Activated naive CD4-positive, alpha-beta T cell treated with anti-CD3 and anti-CD28 coated beads for 36 hours (primary cell): ENCODE measurements at regions not wholly inside any gene's neighbourhood (a gene's known extent, or its start where the extent isn't known, plus 50 kb on each side); places are given as distances from the start of the nearest gene placed in this dataset.
"Not testable (repeated sequence)": the region's sequence is repeated elsewhere in the genome, so short reads cannot be mapped to it uniquely, and the experiment has no call there.

Source experiments
- CTCF ChIA-PET: fragments of 350-600 bp; sonication (Branson Sonifier 250); formaldehyde crosslinking; loops from one replicate; lab custom pipeline; 2021; ENCODE audit warnings: antibody characterized with exemption; lab: Charles Lee
- DNase-seq: peaks from one replicate; pipeline ENCODE4 v3.0.0-alpha.2; 2020
- H3K27ac Mint-ChIP-seq: one replicate; pipeline ENCODE4 v1.8.0; 2021; ENCODE audit warnings: mild to moderate bottlenecking, mixed read lengths
- H3K27me3 Mint-ChIP-seq: one replicate; pipeline ENCODE4 v1.8.0; 2021; ENCODE audit warnings: low read depth, mixed read lengths
- H3K36me3 Mint-ChIP-seq: one replicate; pipeline ENCODE4 v1.8.0; 2021; ENCODE audit warnings: low read depth, mixed read lengths
- H3K4me1 Mint-ChIP-seq: one replicate; pipeline ENCODE4 v1.8.0; 2021; ENCODE audit warnings: low read depth, mixed read lengths
- H3K4me3 Mint-ChIP-seq: one replicate; pipeline ENCODE4 v1.8.0; 2021; ENCODE audit warnings: mild to moderate bottlenecking, moderate library complexity, mixed read lengths
- H3K9me3 Mint-ChIP-seq: one replicate; pipeline ENCODE4 v1.8.0; 2021; ENCODE audit warnings: mixed read lengths
- intact Hi-C: fragments of 100-400 bp; cut with micrococcal nuclease; formaldehyde crosslinking; loops from one replicate; pipeline ENCODE4 v1.15.1; 2023

DNA sequence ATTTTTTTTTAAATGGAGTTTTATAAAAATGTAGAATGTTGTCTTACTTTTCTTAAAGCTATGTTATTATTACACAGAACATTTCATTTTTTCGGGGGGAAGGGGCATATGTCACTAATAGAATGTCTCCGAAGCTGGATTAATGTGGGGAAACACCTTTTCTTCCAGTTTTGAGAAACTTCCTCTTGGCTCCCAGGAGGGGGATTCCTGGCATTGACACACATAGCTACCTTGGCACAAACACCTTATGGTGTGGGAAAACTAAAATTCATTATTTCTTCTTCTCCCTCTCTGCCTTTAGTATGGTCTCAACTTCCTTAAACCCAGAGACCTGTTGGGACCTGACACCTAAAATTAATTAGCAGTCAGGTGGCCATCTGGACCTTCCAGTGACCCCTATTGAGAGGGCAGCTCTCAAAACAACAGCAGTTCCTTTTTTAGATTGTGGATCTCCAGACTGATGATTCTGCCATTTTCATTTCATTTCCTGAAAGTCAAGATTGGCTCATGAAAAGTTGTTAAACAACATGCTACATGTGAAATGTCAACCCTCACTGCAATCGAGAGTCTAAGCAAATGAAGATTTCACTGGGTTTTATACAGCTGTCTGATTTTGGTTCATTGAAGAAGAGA, 70.1 kb upstream of the EDEM3 start:
- H3K4me3 Mint-ChIP-seq, result no peak overlapping the region
- DNase-seq, result no peak
- intact Hi-C loops, result no loop called here
- H3K4me1 Mint-ChIP-seq, result no peaks in the 10 kb centered on the region
- H3K36me3 Mint-ChIP-seq, result no peaks in the 10 kb centered on the region
- CTCF ChIA-PET, result interaction anchor here (0.9 kb wide), 1 partner anchor 42 kb away, joined by 3 read pairs; no protein-coding TSS in a partner anchor
- no peaks in the 10 kb centered on the region for H3K27me3 Mint-ChIP-seq
- H3K27ac Mint-ChIP-seq, result no peak overlapping the region
- H3K9me3 Mint-ChIP-seq, result no peaks in the 10 kb centered on the region

- Mint-ChIP-seq H3K27ac (no peak overlapping the region), H3K9me3 (no peaks in the 10 kb centered on the region), H3K4me3 (no peak overlapping the region), H3K36me3 (peaks cover 1% of the 10 kb centered on the region), H3K4me1 (no peaks in the 10 kb centered on the region), H3K27me3 (no peaks in the 10 kb centered on the region)
- CTCF ChIA-PET, result interaction anchor here (2.4 kb wide), 1 partner anchor 160 kb away, joined by 8 read pairs; no protein-coding TSS in a partner anchor
- DNase-seq, result no peak
- intact Hi-C loops, result no loop called here
Observed at GRCh38 chr1:184823080-184823479, 68.4 kb upstream of the EDEM3 start.

DNA sequence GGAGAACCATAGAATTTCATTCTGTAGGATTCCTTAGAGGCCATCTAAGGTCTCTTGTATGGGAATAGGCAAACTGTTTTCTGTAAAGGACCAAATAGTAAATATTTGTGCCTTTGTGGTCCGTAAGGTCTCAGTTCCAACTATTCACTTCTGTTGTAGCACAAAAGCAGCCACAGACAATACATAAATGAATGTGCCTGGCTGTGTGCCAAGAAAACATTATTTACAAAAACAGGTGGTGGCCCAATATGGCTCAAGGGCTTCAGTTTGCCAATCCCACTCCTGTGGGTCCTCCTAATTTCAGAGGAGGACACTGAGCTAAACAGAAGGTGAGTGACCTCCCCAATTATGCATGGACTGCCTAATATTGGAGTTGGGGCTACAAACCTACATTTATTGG, 67.6 kb upstream of the EDEM3 start:
- Mint-ChIP-seq H3K4me1 (no peaks in the 10 kb centered on the region), H3K27me3 (no peaks in the 10 kb centered on the region), H3K27ac (no peak overlapping the region), H3K9me3 (peaks cover 2% of the 10 kb centered on the region), H3K36me3 (peaks cover 1% of the 10 kb centered on the region), H3K4me3 (no peak overlapping the region)
- no peak for DNase-seq
- CTCF ChIA-PET, result interaction anchor here (1.7 to 2.4 kb wide), 2 partner anchors 15 to 160 kb away, joined by 7 to 8 read pairs; no protein-coding TSS in a partner anchor
- intact Hi-C loops, result no loop called here

GRCh38 chr1:184821658-184822057, 67.0 kb upstream of the EDEM3 start:
- Mint-ChIP-seq H3K4me3 (no peak overlapping the region), H3K27me3 (no peaks in the 10 kb centered on the region), H3K36me3 (peaks cover 1% of the 10 kb centered on the region), H3K4me1 (no peaks in the 10 kb centered on the region), H3K9me3 (peaks cover 2% of the 10 kb centered on the region), H3K27ac (no peak overlapping the region)
- no peak for DNase-seq
- intact Hi-C loops, result no loop called here
- CTCF ChIA-PET, result interaction anchor here (1.7 to 2.4 kb wide), 2 partner anchors 15 to 161 kb away, joined by 7 to 8 read pairs; no protein-coding TSS in a partner anchor

- Mint-ChIP-seq H3K4me1 (no peaks in the 10 kb centered on the region), H3K27ac (no peak overlapping the region), H3K4me3 (no peak overlapping the region), H3K9me3 (peaks cover 2% of the 10 kb centered on the region), H3K27me3 (no peaks in the 10 kb centered on the region), H3K36me3 (peaks cover 1% of the 10 kb centered on the region)
- DNase-seq, result no peak
- CTCF ChIA-PET, result interaction anchor here (0.6 to 2.4 kb wide), 3 partner anchors 14 to 273 kb away, joined by 4 to 8 read pairs (median 7); no protein-coding TSS in a partner anchor
- intact Hi-C loops, result no loop called here
Observed at GRCh38 chr1:184820956-184821355, 66.3 kb upstream of the EDEM3 start.

DNA sequence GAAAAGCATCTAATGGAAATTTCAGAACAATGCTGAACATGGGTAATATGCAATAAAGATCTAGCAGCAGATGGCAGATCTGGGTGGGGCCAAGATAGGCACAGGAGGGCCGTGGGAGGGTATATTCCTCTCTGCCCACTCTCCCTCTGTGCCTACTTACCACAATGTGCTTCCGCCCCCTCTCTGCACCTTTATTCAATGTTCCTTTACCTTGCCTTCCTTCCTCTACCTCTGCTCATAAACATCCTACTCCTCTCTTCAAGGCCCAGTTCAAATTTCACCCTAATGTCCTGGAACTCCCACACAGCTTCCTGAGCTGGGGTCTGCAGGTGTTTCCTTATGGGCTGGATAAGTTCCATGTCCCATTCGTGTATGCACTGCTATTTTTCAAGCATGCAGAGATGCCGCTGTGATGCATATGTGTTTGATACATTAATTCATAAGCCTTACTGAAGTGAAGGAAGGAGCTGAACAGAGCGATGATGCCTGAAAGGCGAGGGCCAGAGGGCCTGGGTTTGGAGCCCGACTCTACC, 65.6 kb upstream of the EDEM3 start:
- DNase-seq, result no peak
- Mint-ChIP-seq H3K4me1 (no peaks in the 10 kb centered on the region), H3K27me3 (no peaks in the 10 kb centered on the region), H3K4me3 (no peak overlapping the region), H3K36me3 (peaks cover 1% of the 10 kb centered on the region), H3K27ac (no peak overlapping the region), H3K9me3 (peaks cover 2% of the 10 kb centered on the region)
- intact Hi-C loops, result no loop called here
- CTCF ChIA-PET, result interaction anchor here (2.3 kb wide), 1 partner anchor 161 kb away, joined by 9 read pairs; no protein-coding TSS in a partner anchor

DNA sequence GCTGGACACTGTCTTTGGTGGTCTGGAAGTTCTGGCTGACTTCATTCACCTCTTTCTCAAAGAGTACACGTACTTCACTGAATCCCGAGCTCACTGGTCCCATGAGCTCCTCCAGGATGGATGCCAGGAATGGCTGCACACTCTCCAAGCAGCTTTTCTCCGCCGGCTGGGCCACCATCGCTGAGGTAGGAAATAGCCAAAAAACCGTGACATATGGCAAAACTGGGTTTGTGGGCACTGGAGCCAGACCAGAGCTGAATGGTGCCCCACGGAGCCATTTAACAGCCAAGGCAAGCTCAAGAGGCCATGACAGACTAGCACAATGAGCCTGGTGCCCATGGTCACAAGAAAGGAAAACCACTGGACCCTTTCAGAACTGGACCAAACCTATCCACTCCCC, 64.0 kb upstream of the EDEM3 start:
- H3K27ac Mint-ChIP-seq, result no peak overlapping the region
- no peak for DNase-seq
- no peaks in the 10 kb centered on the region for H3K27me3 Mint-ChIP-seq
- intact Hi-C loops, result no loop called here
- H3K9me3 Mint-ChIP-seq, result peaks cover 2% of the 10 kb centered on the region
- H3K36me3 Mint-ChIP-seq, result peaks cover 3% of the 10 kb centered on the region
- no peaks in the 10 kb centered on the region for H3K4me1 Mint-ChIP-seq
- CTCF ChIA-PET, result interaction anchor here (0.6 to 2.3 kb wide), 5 partner anchors 13 to 167 kb away, joined by 3 to 9 read pairs (median 3); no protein-coding TSS in a partner anchor
- H3K4me3 Mint-ChIP-seq, result no peak overlapping the region

DNA sequence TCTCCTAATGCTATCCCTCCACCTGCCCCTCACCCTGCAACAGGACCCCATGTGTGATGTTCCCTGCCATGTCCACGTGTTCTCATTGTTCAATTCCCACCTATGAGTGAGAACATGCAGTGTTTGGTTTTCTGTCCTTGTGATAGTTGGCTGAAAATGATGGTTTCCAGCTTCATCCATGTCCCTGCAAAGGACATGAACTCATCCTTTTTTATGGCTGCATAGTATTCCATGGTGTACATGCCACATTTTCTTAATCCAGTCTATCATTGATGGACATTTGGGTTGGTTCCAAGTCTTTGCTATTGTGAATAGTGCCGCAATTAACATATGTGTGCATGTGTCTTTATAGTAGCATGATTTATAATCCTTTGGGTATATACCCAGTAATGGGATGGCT, 62.3 kb upstream of the EDEM3 start:
- H3K27ac Mint-ChIP-seq, intact Hi-C loops, H3K4me3 Mint-ChIP-seq, H3K9me3 Mint-ChIP-seq, H3K27me3 Mint-ChIP-seq, H3K4me1 Mint-ChIP-seq, H3K36me3 Mint-ChIP-seq, DNase-seq: not testable (repeated sequence)
- CTCF ChIA-PET, result interaction anchor here (1.2 kb wide), 1 partner anchor 11 kb away, joined by 4 read pairs; no protein-coding TSS in a partner anchor

DNA sequence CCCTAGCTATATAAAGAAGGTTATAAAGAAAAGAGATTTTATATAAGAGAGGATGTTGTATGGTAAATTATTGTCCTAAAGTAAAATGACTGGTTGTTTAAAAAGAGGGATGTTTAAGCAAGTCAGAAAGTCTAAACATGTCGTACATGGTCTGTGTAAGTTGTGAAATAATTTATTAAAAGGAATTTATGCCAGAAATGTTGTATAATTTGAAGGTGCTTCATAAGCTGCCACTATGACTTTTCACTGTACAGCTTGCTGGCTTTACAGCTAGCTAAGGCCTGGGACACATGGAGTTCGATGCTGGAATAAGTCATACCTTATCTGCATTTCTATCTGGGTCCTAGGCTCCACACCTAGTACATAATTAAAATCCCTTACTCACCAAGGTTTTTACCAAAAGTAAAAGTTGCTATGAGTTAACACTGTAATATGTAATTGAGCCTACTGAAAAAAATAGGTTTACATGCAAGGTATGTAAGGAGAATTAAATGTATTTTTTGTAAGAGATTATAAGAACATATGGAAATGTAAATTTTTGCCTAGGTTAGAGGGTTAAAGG, 59.0 kb upstream of the EDEM3 start:
- Mint-ChIP-seq H3K27me3 (no peaks in the 10 kb centered on the region), H3K36me3 (peaks cover 3% of the 10 kb centered on the region), H3K27ac (no peak overlapping the region), H3K9me3 (peaks cover 2% of the 10 kb centered on the region), H3K4me3 (no peak overlapping the region), H3K4me1 (no peaks in the 10 kb centered on the region)
- intact Hi-C loops, result no loop called here
- CTCF ChIA-PET, result interaction anchor here (0.8 to 1.0 kb wide), 2 partner anchors 8 to 168 kb away, joined by 3 read pairs; no protein-coding TSS in a partner anchor
- DNase-seq, result no peak

GRCh38 chr1:184811439-184812111, 56.9 kb upstream of the EDEM3 start:
- H3K4me1 Mint-ChIP-seq, result no peaks in the 10 kb centered on the region
- no peaks in the 10 kb centered on the region for H3K27me3 Mint-ChIP-seq
- no peak for DNase-seq
- peaks cover 2% of the 10 kb centered on the region for H3K36me3 Mint-ChIP-seq
- H3K4me3 Mint-ChIP-seq, result no peak overlapping the region
- CTCF ChIA-PET, result no interaction called here
- H3K9me3 Mint-ChIP-seq, result no peaks in the 10 kb centered on the region
- intact Hi-C loops, result no loop called here
- H3K27ac Mint-ChIP-seq, result no peak overlapping the region

GRCh38 chr1:184810735-184811343, 56.2 kb upstream of the EDEM3 start:
- Mint-ChIP-seq H3K36me3 (peaks cover 2% of the 10 kb centered on the region), H3K27me3 (no peaks in the 10 kb centered on the region), H3K4me1 (no peaks in the 10 kb centered on the region), H3K4me3 (no peak overlapping the region), H3K27ac (no peak overlapping the region), H3K9me3 (no peaks in the 10 kb centered on the region)
- CTCF ChIA-PET, result no interaction called here
- intact Hi-C loops, result no loop called here
- no peak for DNase-seq

DNA sequence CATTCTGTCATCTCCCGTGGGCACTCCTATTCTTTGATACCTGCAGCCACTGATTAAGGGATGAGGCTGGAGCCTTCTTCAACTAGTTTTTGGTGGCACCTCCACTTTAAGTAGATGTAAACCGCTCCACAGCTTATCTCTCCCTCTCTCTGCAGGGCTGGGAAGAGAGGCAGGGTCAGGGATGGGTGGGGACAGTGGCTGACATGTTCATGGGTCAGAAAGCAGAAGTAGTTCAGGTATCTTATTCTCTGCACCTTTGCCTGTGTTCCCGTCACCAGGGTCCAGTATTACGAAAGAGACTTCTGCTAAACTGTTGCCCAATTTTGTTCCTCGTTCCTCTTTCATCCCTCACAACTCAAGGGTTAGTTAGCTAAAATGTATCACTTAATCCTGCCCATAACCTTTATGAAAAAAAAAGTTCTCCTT, 51.7 kb upstream of the EDEM3 start:
- no peaks in the 10 kb centered on the region for H3K27me3 Mint-ChIP-seq
- DNase-seq, result no peak
- no peak overlapping the region for H3K27ac Mint-ChIP-seq
- intact Hi-C loops, result loop anchor here (5.0 kb wide), 1 partner anchor 351 kb away; the partner anchor contains the start of genes SWT1 and TRMT1L
- no peaks in the 10 kb centered on the region for H3K36me3 Mint-ChIP-seq
- peaks cover 2% of the 10 kb centered on the region for H3K4me1 Mint-ChIP-seq
- H3K9me3 Mint-ChIP-seq, result no peaks in the 10 kb centered on the region
- CTCF ChIA-PET, result interaction anchor here (0.6 to 5.6 kb wide), 22 partner anchors 10 to 875 kb away, joined by 3 to 147 read pairs (median 4); partner anchors contain the start of gene NIBAN1
- H3K4me3 Mint-ChIP-seq, result no peak overlapping the region
